NB4 (cell line): ENCODE measurements at regions not wholly inside any gene's neighbourhood (a gene's known extent, or its start where the extent isn't known, plus 50 kb on each side); places are given as distances from the start of the nearest gene placed in this dataset.
A peak's percentile ranks its signal among the peaks of the same experiment; 100 is the strongest.

Experiments used
- DNase-seq: peaks from one replicate; pipeline ENCODE4 v3.0.0; 2010; ENCODE audit warnings: low read depth
- H3K4me3 ChIP-seq: one replicate; pipeline ENCODE4 v1.5.1; 2011; ENCODE audit warnings: mild to moderate bottlenecking, low read depth, low read length, moderate library complexity
- MYC ChIP-seq: IDR thresholded peaks from 2 replicates; pipeline ENCODE4 v1.6.1; 2011; ENCODE audit warnings: low read depth, low read length
- POLR2A ChIP-seq: IDR thresholded peaks from 2 replicates; pipeline ENCODE4 v1.6.1; 2011; ENCODE audit warnings: mild to moderate bottlenecking; ENCODE audit not compliant: insufficient read length; ENCODE audit errors: extremely low read depth
- TF ChIP-seq, protein P1 (sequence below): IDR thresholded peaks from one replicate; pipeline ENCODE4 v1.5.1; 2012; ENCODE audit warnings: low read depth, low read length
- TF ChIP-seq, protein P2 (sequence below): IDR thresholded peaks from 2 replicates; pipeline ENCODE4 v1.6.1; 2011; ENCODE audit warnings: low read depth, low read length

DNA sequence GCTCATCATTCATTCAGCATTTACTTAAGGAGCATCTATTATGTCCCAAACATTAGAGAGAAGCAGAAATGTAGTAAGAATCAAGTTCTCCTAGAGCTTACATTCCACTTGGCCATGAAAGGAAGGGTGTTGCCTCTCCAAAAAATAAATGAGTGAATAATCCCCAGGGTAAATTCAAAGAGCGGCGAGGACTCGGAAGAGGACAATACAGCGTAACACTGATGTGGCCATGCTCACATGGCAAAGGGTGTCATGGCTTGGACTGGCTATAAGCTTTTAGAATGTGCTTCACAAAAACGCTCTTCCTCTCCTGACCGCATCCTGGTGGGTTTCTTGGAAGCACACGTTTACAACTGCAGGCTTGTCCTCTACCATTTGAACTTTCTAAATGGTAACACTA, 290.2 kb downstream of the IRS2 start:
- TF ChIP-seq, protein P1, sequence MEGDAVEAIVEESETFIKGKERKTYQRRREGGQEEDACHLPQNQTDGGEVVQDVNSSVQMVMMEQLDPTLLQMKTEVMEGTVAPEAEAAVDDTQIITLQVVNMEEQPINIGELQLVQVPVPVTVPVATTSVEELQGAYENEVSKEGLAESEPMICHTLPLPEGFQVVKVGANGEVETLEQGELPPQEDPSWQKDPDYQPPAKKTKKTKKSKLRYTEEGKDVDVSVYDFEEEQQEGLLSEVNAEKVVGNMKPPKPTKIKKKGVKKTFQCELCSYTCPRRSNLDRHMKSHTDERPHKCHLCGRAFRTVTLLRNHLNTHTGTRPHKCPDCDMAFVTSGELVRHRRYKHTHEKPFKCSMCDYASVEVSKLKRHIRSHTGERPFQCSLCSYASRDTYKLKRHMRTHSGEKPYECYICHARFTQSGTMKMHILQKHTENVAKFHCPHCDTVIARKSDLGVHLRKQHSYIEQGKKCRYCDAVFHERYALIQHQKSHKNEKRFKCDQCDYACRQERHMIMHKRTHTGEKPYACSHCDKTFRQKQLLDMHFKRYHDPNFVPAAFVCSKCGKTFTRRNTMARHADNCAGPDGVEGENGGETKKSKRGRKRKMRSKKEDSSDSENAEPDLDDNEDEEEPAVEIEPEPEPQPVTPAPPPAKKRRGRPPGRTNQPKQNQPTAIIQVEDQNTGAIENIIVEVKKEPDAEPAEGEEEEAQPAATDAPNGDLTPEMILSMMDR = no peak
- TF ChIP-seq MYC (no peak), POLR2A (no peak)
- TF ChIP-seq, protein P2, sequence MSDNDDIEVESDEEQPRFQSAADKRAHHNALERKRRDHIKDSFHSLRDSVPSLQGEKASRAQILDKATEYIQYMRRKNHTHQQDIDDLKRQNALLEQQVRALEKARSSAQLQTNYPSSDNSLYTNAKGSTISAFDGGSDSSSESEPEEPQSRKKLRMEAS = no peak
- no peak overlapping the region for H3K4me3 ChIP-seq
- no peak for DNase-seq

DNA sequence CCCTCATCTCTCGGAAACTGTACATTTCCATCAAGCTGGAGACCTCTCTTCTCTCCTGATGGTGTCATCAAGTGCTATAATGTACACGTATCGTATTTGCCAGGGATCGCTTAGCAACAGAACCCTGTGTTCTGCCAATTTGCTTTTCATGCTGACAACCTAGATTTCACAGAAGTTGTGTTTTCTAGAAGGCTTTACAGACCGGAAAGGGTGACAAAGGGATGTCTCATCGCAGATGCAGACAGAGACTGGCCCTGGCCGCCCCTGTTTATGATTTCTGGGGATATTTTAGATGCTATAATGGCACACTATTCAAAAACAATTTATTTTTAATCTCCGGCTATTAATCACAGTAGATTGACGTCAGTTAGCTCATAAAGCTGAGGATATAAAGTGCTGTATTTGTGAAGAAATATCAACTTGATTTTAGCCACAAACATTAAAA, 291.4 kb downstream of the IRS2 start:
- TF ChIP-seq, protein P2 = no peak
- TF ChIP-seq, protein P1 = no peak
- TF ChIP-seq MYC = no peak
- TF ChIP-seq POLR2A = no peak
- H3K4me3 ChIP-seq = no peak overlapping the region
- DNase-seq = no peak

DNA sequence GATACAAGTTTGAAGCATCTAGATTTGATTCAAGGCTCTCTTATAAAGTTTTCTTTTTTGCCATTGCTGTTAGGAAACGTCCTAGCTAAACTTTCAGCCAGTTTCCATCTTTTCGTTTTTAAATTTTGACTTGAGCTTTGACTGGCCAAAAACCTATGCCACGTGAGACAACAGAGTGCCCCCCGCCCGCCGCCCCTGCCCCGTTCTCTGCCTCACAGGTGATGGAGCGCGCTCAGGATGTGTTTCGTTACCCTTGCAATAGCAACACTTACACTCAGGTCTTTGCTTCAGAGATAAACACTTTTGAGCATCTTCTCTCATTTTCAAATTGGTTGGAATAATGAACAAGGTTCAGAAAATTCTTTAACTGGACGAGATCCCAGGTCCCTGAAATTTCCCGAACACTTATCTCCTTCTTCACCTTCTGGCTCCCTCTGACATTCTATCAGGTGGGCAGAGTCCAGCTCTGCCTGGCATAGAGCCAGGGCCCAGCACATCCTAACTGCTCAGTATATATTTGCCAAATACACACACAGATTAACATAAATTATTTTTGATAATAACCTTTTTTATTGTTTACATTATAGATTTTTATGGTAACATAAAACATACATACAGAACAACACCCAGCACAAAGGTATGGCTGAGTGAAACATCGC, 301.1 kb downstream of the IRS2 start:
- DNase-seq = no peak
- H3K4me3 ChIP-seq = no peak overlapping the region
- TF ChIP-seq, protein P1 = no peak
- TF ChIP-seq POLR2A (no peak), MYC (no peak)
- TF ChIP-seq, protein P2 = no peak

DNA sequence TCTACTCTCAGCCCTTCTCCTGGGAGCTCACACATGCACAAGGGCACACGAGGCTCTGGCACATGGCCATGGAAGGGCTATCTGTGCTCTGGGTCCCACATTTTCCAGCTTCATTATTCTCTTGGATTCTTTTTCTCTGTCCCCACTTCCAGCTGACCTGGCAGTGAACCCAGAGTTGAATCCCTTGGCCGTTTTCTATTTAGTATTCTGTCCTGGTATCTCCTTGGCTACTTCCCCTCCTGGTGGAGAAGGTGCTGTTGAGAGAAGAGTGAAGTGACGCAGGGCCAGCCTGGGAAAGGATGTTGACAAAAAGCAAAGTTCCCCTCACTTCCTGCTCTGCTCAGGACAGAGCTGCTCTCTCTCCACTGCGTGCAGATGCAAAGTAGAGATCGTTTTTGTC, 303.1 kb downstream of the IRS2 start:
- DNase-seq = peak; percentile 25
- TF ChIP-seq, protein P2 = no peak
- TF ChIP-seq POLR2A (no peak), MYC (no peak)
- TF ChIP-seq, protein P1 = no peak
- H3K4me3 ChIP-seq = no peak overlapping the region

DNA sequence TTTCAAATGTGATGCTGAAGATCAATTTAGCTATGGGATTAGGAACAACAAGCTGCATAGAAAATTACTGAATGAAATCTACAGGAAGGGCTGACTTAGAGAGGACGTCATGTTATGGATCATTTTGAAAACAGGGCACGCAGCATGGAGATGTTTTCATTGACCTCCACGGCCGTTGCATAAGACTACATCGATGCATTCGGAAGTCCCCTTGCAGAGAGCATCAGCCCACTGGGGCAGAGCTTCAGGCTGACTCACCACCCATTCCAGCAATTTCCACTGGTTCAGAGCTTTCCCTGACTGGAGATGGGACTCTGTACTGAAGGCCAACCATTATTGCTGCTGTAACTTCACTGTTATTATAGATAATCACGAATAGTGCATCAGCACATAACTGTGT, 305.3 kb downstream of the IRS2 start:
- no peak for DNase-seq
- H3K4me3 ChIP-seq = no peak overlapping the region
- TF ChIP-seq MYC = no peak
- TF ChIP-seq, protein P1 = no peak
